ENCODE measurements at regions not wholly inside any gene's neighbourhood (a gene's known extent, or its start where the extent isn't known, plus 50 kb on each side); places are given as distances from the start of the nearest gene placed in this dataset.

- Mint-ChIP-seq H3K27me3 (ENCODE audit: low read depth) (no peaks in the 10 kb centered on the region; the same call in 1 of the 2 replicates), H3K36me3 (no peaks in the 10 kb centered on the region), H3K9me3 (peaks cover 7% of the 10 kb centered on the region; the same call in 1 of the 2 replicates), H3K27ac (no peak overlapping the region), H3K4me3 (no peak overlapping the region), H3K4me1 (peaks cover 12% of the 10 kb centered on the region)
- TF ChIP-seq E2F4 (CRISPR knock-in tag; IDR thresholded peaks at IDR 0.05; ENCODE audit: borderline replicate concordance, low read depth) (no peak), STAT6 (CRISPR knock-in tag; conservative IDR thresholded peaks at IDR 0.05; ENCODE audit: low read depth) (no peak), ZMAT4 (CRISPR knock-in tag; IDR thresholded peaks at IDR 0.05) (no peak), ARID4B (CRISPR knock-in tag; IDR thresholded peaks at IDR 0.05; ENCODE audit: borderline replicate concordance) (no peak), ZNF671 (CRISPR knock-in tag; IDR thresholded peaks at IDR 0.05) (no peak), GTF2I (CRISPR knock-in tag; conservative IDR thresholded peaks at IDR 0.05) (no peak), ZNF317 (CRISPR knock-in tag; IDR thresholded peaks at IDR 0.05; ENCODE audit: borderline replicate concordance, low read depth) (no peak), TEAD1 (CRISPR knock-in tag; IDR thresholded peaks at IDR 0.05) (no peak), USF1 (CRISPR knock-in tag; IDR thresholded peaks at IDR 0.05) (no peak), MXD4 (CRISPR knock-in tag; IDR thresholded peaks at IDR 0.05; ENCODE audit: borderline replicate concordance) (no peak), ZNF423 (CRISPR knock-in tag; IDR thresholded peaks at IDR 0.05) (no peak), ELF4 (CRISPR knock-in tag; IDR thresholded peaks at IDR 0.05; ENCODE audit: low read depth) (no peak), OVOL2 (CRISPR knock-in tag; IDR thresholded peaks at IDR 0.05; ENCODE audit: borderline replicate concordance) (no peak), TP53 (CRISPR knock-in tag; IDR thresholded peaks at IDR 0.05) (no peak), NFYB (CRISPR knock-in tag; conservative IDR thresholded peaks at IDR 0.05; ENCODE audit: low read depth) (no peak), SMAD4 (CRISPR knock-in tag; IDR thresholded peaks at IDR 0.05) (no peak)
- DNase-seq (ENCODE audit: low spot score) (no peak), ATAC-seq (no peak)
- ChIA-PET POLR2A (no interaction called here), CTCF (no interaction called here)
Measured at GRCh38 chr13:89352384-89352783, 1681.2 kb downstream of the SLITRK5 start.

GRCh38 chr13:89361909-89362308, 1690.7 kb downstream of the SLITRK5 start:
- DNase-seq (ENCODE audit: low spot score) (no peak), ATAC-seq (no peak)
- H3K4me1 Mint-ChIP-seq, result peaks cover 9% of the 10 kb centered on the region
- peaks cover 2% of the 10 kb centered on the region; the same call in 1 of the 2 replicates for H3K9me3 Mint-ChIP-seq
- H3K27ac Mint-ChIP-seq, result no peak overlapping the region
- POLR2A ChIA-PET, result no interaction called here
- H3K36me3 Mint-ChIP-seq, result no peaks in the 10 kb centered on the region
- CTCF ChIA-PET, result no interaction called here
- H3K4me3 Mint-ChIP-seq, result no peak overlapping the region
- H3K27me3 Mint-ChIP-seq (ENCODE audit: low read depth), result no peaks in the 10 kb centered on the region
- no peak for TF ChIP-seq ZNF671 (CRISPR knock-in tag; IDR thresholded peaks at IDR 0.05)
- TF ChIP-seq FOXJ3 (CRISPR knock-in tag; IDR thresholded peaks at IDR 0.05; ENCODE audit: borderline replicate concordance), result no peak
- no peak for TF ChIP-seq MLX (CRISPR knock-in tag; IDR thresholded peaks at IDR 0.05)
- no peak for TF ChIP-seq RORB (CRISPR knock-in tag; IDR thresholded peaks at IDR 0.05)
- no peak for TF ChIP-seq TEAD4 (CRISPR knock-in tag; IDR thresholded peaks at IDR 0.05)
- TF ChIP-seq JAZF1 (CRISPR knock-in tag; IDR thresholded peaks at IDR 0.05), result no peak
- no peak for TF ChIP-seq ETV6 (CRISPR knock-in tag; IDR thresholded peaks at IDR 0.05)
- TF ChIP-seq SP1 (CRISPR knock-in tag; conservative IDR thresholded peaks at IDR 0.05), result no peak
- TF ChIP-seq CREM (CRISPR knock-in tag; IDR thresholded peaks at IDR 0.05), result no peak
- TF ChIP-seq AR (CRISPR knock-in tag; IDR thresholded peaks at IDR 0.05), result no peak
